ENCODE measurements at regions not wholly inside any gene's neighbourhood (a gene's known extent, or its start where the extent isn't known, plus 50 kb on each side); places are given as distances from the start of the nearest gene placed in this dataset.

DNA sequence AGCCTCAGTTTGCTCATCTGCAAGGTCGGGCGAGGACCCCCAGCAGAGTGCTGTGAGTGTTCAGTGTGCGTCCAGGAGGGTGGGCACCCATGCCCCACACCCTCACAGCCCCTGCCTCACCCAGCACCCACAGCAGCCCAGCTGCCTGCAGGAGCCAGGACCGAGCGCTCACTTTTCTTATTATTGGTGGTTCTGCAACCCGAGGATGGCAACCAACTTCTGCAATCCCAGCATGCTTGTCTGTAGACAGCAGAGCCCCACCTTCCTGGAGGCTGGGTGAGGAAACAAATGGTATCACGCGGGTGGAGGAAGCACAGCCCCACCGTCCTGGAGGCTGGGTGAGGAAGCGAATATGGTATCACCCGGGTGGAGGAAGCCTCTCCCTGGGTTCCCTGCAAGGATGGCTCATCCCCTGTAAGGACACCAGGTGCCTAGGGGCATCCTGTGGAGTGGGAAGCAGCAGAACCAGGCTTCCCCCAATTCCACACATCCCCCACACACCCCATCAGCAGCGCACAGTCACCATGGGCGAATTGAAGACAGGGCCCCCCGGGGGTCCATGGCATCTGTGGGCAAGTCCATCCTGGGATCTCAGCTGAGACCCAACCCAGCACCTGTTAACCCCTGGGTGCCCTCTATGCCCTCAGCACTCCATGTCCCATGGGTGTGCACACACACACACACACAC lies 220.5 kb upstream of the RAB6C start:
- TF ChIP-seq, protein P1, sequence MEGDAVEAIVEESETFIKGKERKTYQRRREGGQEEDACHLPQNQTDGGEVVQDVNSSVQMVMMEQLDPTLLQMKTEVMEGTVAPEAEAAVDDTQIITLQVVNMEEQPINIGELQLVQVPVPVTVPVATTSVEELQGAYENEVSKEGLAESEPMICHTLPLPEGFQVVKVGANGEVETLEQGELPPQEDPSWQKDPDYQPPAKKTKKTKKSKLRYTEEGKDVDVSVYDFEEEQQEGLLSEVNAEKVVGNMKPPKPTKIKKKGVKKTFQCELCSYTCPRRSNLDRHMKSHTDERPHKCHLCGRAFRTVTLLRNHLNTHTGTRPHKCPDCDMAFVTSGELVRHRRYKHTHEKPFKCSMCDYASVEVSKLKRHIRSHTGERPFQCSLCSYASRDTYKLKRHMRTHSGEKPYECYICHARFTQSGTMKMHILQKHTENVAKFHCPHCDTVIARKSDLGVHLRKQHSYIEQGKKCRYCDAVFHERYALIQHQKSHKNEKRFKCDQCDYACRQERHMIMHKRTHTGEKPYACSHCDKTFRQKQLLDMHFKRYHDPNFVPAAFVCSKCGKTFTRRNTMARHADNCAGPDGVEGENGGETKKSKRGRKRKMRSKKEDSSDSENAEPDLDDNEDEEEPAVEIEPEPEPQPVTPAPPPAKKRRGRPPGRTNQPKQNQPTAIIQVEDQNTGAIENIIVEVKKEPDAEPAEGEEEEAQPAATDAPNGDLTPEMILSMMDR (IDR thresholded peaks at IDR 0.05; ENCODE audit: insufficient read depth, low read length, poor library complexity, severe bottlenecking), result no peak
- no peak for TF ChIP-seq EZH2phosphoT487 (conservative IDR thresholded peaks at IDR 0.05; ENCODE audit: low read length)
